ENCODE measurements at regions not wholly inside any gene's neighbourhood (a gene's known extent, or its start where the extent isn't known, plus 50 kb on each side); places are given as distances from the start of the nearest gene placed in this dataset.

- DNase-seq (no peak), ATAC-seq (no peak)
- peaks cover 0 to 16% of the 10 kb centered on the region in 2 donors for H3K36me3 ChIP-seq (ENCODE audit: insufficient read depth in 1 of 2, low read depth in 1 of 2)
- WGBS, 3 donors = 86 to 97% (median 96%) methylated on average over 9 of the region's 9 CpGs
- H3K4me1 ChIP-seq = peaks cover 3% of the 10 kb centered on the region
- no peaks in the 10 kb centered on the region for H3K9me3 ChIP-seq
- H3K27ac ChIP-seq = no peak overlapping the region
- TF ChIP-seq CTCF (IDR thresholded peaks at IDR 0.05) = no peak
- peaks cover 0 to 3% (median 0%) of the 10 kb centered on the region in 3 donors for H3K27me3 ChIP-seq (ENCODE audit: insufficient read depth in 3 of 3, low read length in 2 of 3)
- no peak overlapping the region for H3K4me3 ChIP-seq
- intact Hi-C loops (cut with DNase I) = no loop called here
These were observed 69.4 kb upstream of the CLCN4 start for GRCh38 chrX:10087391-10087790.

GRCh38 chrX:10089378-10089795, 67.4 kb upstream of the CLCN4 start:
- intact Hi-C loops (cut with DNase I) = no loop called here
- Histone ChIP-seq H3K4me3 (no peak overlapping the region), H3K36me3 (ENCODE audit: insufficient read depth in 1 of 2, low read depth in 1 of 2) (peaks cover 0 to 22% of the 10 kb centered on the region in 2 donors), H3K27ac (no peak overlapping the region), H3K27me3 (ENCODE audit: insufficient read depth in 3 of 3, low read length in 2 of 3) (peaks cover 0 to 3% (median 0%) of the 10 kb centered on the region in 3 donors), H3K9me3 (no peaks in the 10 kb centered on the region), H3K4me1 (no peaks in the 10 kb centered on the region)
- DNase-seq (no peak), ATAC-seq (no peak)
- 84 to 94% (median 84%) methylated on average over 3 of the region's 3 CpGs for WGBS, 3 donors
- no peak for TF ChIP-seq CTCF (IDR thresholded peaks at IDR 0.05)

- 87 to 92% (median 89%) methylated on average over 11 of the region's 11 CpGs for WGBS, 3 donors
These were observed 66.5 kb upstream of the CLCN4 start for GRCh38 chrX:10090319-10090718.

GRCh38 chrX:10095246-10095645, 61.5 kb upstream of the CLCN4 start:
- H3K36me3 ChIP-seq (ENCODE audit: insufficient read depth in 1 of 2, low read depth in 1 of 2) = peaks cover 0 to 29% of the 10 kb centered on the region in 2 donors
- TF ChIP-seq CTCF (IDR thresholded peaks at IDR 0.05) = no peak
- 84 to 96% (median 92%) methylated on average over 9 of the region's 9 CpGs for WGBS, 3 donors

More at GRCh38 chrX:10090319-10090718, 66.5 kb upstream of the CLCN4 start:
- Histone ChIP-seq H3K4me1 (no peaks in the 10 kb centered on the region), H3K4me3 (no peak overlapping the region), H3K9me3 (no peaks in the 10 kb centered on the region), H3K36me3 (ENCODE audit: insufficient read depth in 1 of 2, low read depth in 1 of 2) (peaks cover 0 to 22% of the 10 kb centered on the region in 2 donors), H3K27me3 (ENCODE audit: insufficient read depth in 3 of 3, low read length in 2 of 3) (peaks cover 0 to 3% (median 0%) of the 10 kb centered on the region in 3 donors), H3K27ac (no peak overlapping the region)
- intact Hi-C loops (cut with DNase I) = no loop called here
- DNase-seq (no peak), ATAC-seq (no peak)
- no peak for TF ChIP-seq CTCF (IDR thresholded peaks at IDR 0.05)

More at GRCh38 chrX:10095246-10095645, 61.5 kb upstream of the CLCN4 start:
- no peaks in the 10 kb centered on the region for H3K9me3 ChIP-seq
- no peak overlapping the region for H3K27ac ChIP-seq
- no peak overlapping the region for H3K4me3 ChIP-seq
- H3K27me3 ChIP-seq (ENCODE audit: insufficient read depth in 3 of 3, low read length in 2 of 3) = no peaks in the 10 kb centered on the region
- intact Hi-C loops (cut with DNase I) = loop anchor here in 1 of 2 donors (5.0 kb wide), 1 partner anchor 73 kb away; no protein-coding TSS in a partner anchor
- no peak for ATAC-seq
- no peaks in the 10 kb centered on the region for H3K4me1 ChIP-seq
- DNase-seq = no peak
